PC-9 (cell line): ENCODE measurements at regions not wholly inside any gene's neighbourhood (a gene's known extent, or its start where the extent isn't known, plus 50 kb on each side); places are given as distances from the start of the nearest gene placed in this dataset.
"Not testable (repeated sequence)": the region's sequence is repeated elsewhere in the genome, so short reads cannot be mapped to it uniquely, and the experiment has no call there.

Experiments
- CTCF ChIP-seq: fragments of 200-600 bp; sonication (generic); conservative IDR thresholded peaks from 2 replicates; pipeline ENCODE4 v1.6.1; 2017; ENCODE audit warnings: mixed run types, antibody characterized with exemption, mild to moderate bottlenecking, moderate library complexity
- EZH2 ChIP-seq: fragments of 200-600 bp; sonication (generic); IDR thresholded peaks from 2 replicates; pipeline ENCODE4 v1.8.0; 2017; ENCODE audit warnings: antibody characterized with exemption, low read depth

GRCh38 chr17:68757866-68758757 lies 156.9 kb upstream of the FAM20A start:
- TF ChIP-seq CTCF, EZH2: not testable (repeated sequence)
